GM12878 (cell line): ENCODE measurements at regions not wholly inside any gene's neighbourhood (a gene's known extent, or its start where the extent isn't known, plus 50 kb on each side); places are given as distances from the start of the nearest gene placed in this dataset.

Source experiments
- ATAC-seq: fragments of 200-7000 bp; cut with Tn5 transposase; 3 replicates; pipeline ENCODE4 v1.9.1; 2020; ENCODE audit warnings: mild to moderate bottlenecking, moderate library complexity
- BruUV-seq: library from RNA; stranded (reverse); fragments of 400-500 nt; replicated peaks from 2 replicates; lab custom pipeline; 2021; lab: Mats Ljungman, UMichigan
- CTCF ChIA-PET: fragments of 300-600 bp; sonication (Branson Sonifier 250); formaldehyde crosslinking; extraction: SDS; loops from one replicate; lab custom pipeline; 2021; ENCODE audit warnings: inconsistent platforms; lab: Yijun Ruan, JAX
- POLR2A ChIA-PET: fragments of 350-600 bp; formaldehyde crosslinking; extraction: SDS; loops from one replicate; lab custom pipeline; 2021; ENCODE audit warnings: inconsistent platforms; lab: Charles Lee
- RAD21 ChIA-PET: fragments of 300-600 bp; sonication (Branson Sonifier 250); formaldehyde crosslinking; loops from one replicate; lab custom pipeline; 2023; ENCODE audit warnings: antibody characterized with exemption; ENCODE audit not compliant: unreplicated experiment; lab: Charles Lee
- SMC1A ChIA-PET: fragments of 300-600 bp; sonication (Branson Sonifier 250); formaldehyde crosslinking; loops from one replicate; lab custom pipeline; 2023; ENCODE audit not compliant: unreplicated experiment, uncharacterized antibody; lab: Charles Lee
- DNase-seq: peaks from one replicate; pipeline ENCODE4 v3.0.0-alpha.2; 2011; ENCODE audit warnings: low read depth, low spot score
- FAIRE-seq: peaks from 3 replicates; lab custom pipeline; 2011; peaks lifted over from hg19 to GRCh38; lab: Jason Lieb, UNC
- H2AFZ ChIP-seq: 2 replicates; pipeline ENCODE4 v1.6.0; 2011; ENCODE audit warnings: low read depth, low read length, control low read depth; ENCODE audit not compliant: control insufficient read depth
- H3K27ac ChIP-seq: 2 replicates; pipeline ENCODE4 v1.5.1; 2011; ENCODE audit warnings: control low read depth; ENCODE audit not compliant: control insufficient read depth, insufficient read depth
- H3K27me3 ChIP-seq, 2 experiments: replicated peaks in 1 of 2; 2 replicates each; pipeline versions ENCODE4 v1.6.0 to v1.6.1; 2011; ENCODE audit warnings: low read length in 1 of 2; ENCODE audit not compliant: control insufficient read depth in 2 of 2, insufficient read depth in 2 of 2
- H3K36me3 ChIP-seq, 2 experiments: 2 replicates each; pipeline ENCODE4 v1.5.1; 2011; ENCODE audit warnings: low read length in 1 of 2; ENCODE audit not compliant: control insufficient read depth in 2 of 2, insufficient read depth in 2 of 2
- H3K4me1 ChIP-seq: 2 replicates; pipeline ENCODE4 v1.6.1; 2011; ENCODE audit warnings: mild to moderate bottlenecking, low read length, moderate library complexity, mixed read lengths; ENCODE audit not compliant: control insufficient read depth, insufficient read depth
- H3K4me2 ChIP-seq: 2 replicates; pipeline ENCODE4 v1.6.0; 2011; ENCODE audit warnings: control low read depth; ENCODE audit not compliant: control insufficient read depth, insufficient read depth
- H3K4me3 ChIP-seq: fragments of 200-600 bp; sonication (generic); 2 replicates; pipeline ENCODE4 v1.5.1; 2016
- H3K79me2 ChIP-seq: 2 replicates; pipeline ENCODE4 v1.6.0; 2011; ENCODE audit warnings: low read length; ENCODE audit not compliant: control insufficient read depth, insufficient read depth
- H3K9ac ChIP-seq: 2 replicates; pipeline ENCODE4 v1.8.0; 2011; ENCODE audit warnings: low read length, control low read depth, mixed read lengths; ENCODE audit not compliant: control insufficient read depth, insufficient read depth
- H3K9me3 ChIP-seq: replicated peaks from 3 replicates; pipeline ENCODE4 v1.5.1; 2011; ENCODE audit warnings: mild to moderate bottlenecking, low read length; ENCODE audit not compliant: control insufficient read depth, insufficient read depth
- H4K20me1 ChIP-seq: 2 replicates; pipeline ENCODE4 v1.6.0; 2011; ENCODE audit not compliant: control insufficient read depth, insufficient read depth
- IRF4 ChIP-seq: IDR thresholded peaks from 2 replicates; pipeline ENCODE4 v1.6.1; 2011; ENCODE audit warnings: low read depth, low read length
- NFXL1 ChIP-seq: fragments of 450-650 bp; IDR thresholded peaks from 2 replicates; pipeline ENCODE4 v1.6.1; 2017; ENCODE audit warnings: antibody characterized with exemption, mild to moderate bottlenecking, borderline replicate concordance
- NFYB ChIP-seq: IDR thresholded peaks from 2 replicates; pipeline ENCODE4 v1.6.1; 2011; ENCODE audit warnings: low read depth, mild to moderate bottlenecking, low read length, improper control_type of control experiment, moderate library complexity; ENCODE audit not compliant: insufficient read depth
- NR2F1 ChIP-seq: fragments of 450-650 bp; conservative IDR thresholded peaks from 2 replicates; pipeline ENCODE4 v1.6.1; 2017; ENCODE audit warnings: mild to moderate bottlenecking
- NRF1 ChIP-seq: conservative IDR thresholded peaks from 2 replicates; pipeline ENCODE4 v1.6.1; 2011; ENCODE audit warnings: mild to moderate bottlenecking, low read depth, low read length, improper control_type of control experiment
- SIX5 ChIP-seq: IDR thresholded peaks from 2 replicates; pipeline ENCODE4 v1.6.1; 2011; ENCODE audit warnings: mild to moderate bottlenecking, low read depth, low read length, moderate library complexity; ENCODE audit not compliant: severe bottlenecking
- WGBS: methylation state at CpG from one replicate; pipeline ENCODE4 v1.1.6; 2016; ENCODE audit warnings: low lambda C conversion rate; ENCODE audit not compliant: insufficient replicate concordance, insufficient coverage; ENCODE audit errors: missing lambda C conversion rate; 5-methylcytosine and 5-hydroxymethylcytosine counted together
- in situ Hi-C: fragments of 300-500 bp; cut with MboI; formaldehyde crosslinking; loops from 9 replicates; pipeline ENCODE4 v1.14.3; 2018; ENCODE audit warnings: mixed read lengths
- intact Hi-C: fragments of 100-400 bp; cut with micrococcal nuclease; formaldehyde crosslinking; loops from one replicate; pipeline ENCODE4 v1.14.2; 2022; ENCODE audit not compliant: unreplicated experiment
- TF ChIP-seq, protein P1 (sequence below): IDR thresholded peaks from 2 replicates; pipeline ENCODE4 v1.6.1; 2012; ENCODE audit warnings: low read length, inconsistent platforms
- TF ChIP-seq, protein P2 (sequence below), 3 experiments: IDR thresholded peaks in 2 of 3; conservative IDR thresholded peaks in 1 of 3; 2 replicates each; pipeline ENCODE4 v1.5.1; 2011; ENCODE audit warnings: low read depth in 3 of 3, low read length in 3 of 3, mild to moderate bottlenecking in 3 of 3, control low read depth in 2 of 3, moderate library complexity in 2 of 3, inconsistent platforms in 1 of 3, mixed read lengths in 1 of 3; ENCODE audit not compliant: control insufficient read depth in 2 of 3, insufficient read depth in 1 of 3; ENCODE audit errors: extremely low read depth in 1 of 3
- TF ChIP-seq, protein P3 (sequence below): IDR thresholded peaks from 2 replicates; pipeline ENCODE4 v1.6.1; 2011; ENCODE audit warnings: low read depth, low read length, improper control_type of control experiment, borderline replicate concordance
- TF ChIP-seq, protein P4 (sequence below): fragments of 450-650 bp; IDR thresholded peaks from 2 replicates; pipeline ENCODE4 v1.6.1; 2017; ENCODE audit warnings: mild to moderate bottlenecking, moderate library complexity

DNA sequence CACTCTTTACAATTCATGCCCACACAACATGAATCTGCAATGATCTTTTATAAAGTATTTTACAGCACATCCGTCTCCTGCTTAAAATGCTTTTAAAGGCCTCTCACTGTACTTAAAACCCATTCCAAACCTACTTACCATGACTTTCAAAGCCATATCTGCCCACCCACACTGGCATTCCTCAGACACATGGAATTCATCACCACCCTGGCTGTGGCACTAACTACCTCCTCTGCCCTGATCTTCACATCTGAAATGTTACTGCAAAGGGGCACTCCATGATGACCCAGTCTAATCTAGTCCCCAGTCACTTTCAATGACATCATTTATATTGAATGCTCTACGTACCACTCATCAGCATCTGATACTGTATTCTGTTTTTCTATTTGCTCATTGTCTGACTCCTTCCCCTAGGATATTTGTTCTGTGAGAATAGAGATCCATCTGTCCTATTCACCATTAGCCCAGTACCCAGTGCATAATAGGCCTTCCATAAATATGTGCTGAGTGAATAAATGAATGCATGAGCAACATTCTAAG is 193.2 kb upstream of the KIF2A start (continued):
- TF ChIP-seq NFXL1 = no peak

DNA sequence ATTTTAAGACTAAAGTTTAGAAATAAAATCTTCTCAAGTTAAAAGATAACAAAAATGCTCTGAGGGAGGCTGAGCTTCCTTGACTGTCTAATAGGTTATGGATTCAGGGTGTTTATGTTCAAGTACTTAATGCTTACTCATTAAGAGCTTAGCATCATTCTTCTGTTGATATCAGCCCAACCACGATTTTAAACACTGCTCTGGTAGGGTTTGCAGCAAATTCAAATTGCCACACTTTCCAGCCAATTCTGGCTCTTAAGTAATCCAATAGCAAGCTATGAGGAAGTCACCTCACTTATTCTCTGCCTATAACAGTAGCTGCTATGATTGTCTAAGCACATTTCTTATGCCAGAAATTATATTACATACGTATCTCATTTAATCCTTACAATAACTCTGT is 191.0 kb upstream of the KIF2A start:
- ChIA-PET CTCF (interaction anchor here (0.8 kb wide), 1 partner anchor 9 kb away, joined by 4 read pairs; no protein-coding TSS in a partner anchor), SMC1A (no interaction called here), POLR2A (no interaction called here), RAD21 (no interaction called here)
- H3K79me2 ChIP-seq = no peaks in the 10 kb centered on the region
- in situ Hi-C loops (no loop called here), intact Hi-C loops (no loop called here)
- no peak overlapping the region for H3K4me3 ChIP-seq
- H3K9me3 ChIP-seq = no peaks in the 10 kb centered on the region
- WGBS = 0% methylated on average over 2 of the region's 2 CpGs
- no peaks in the 10 kb centered on the region for H4K20me1 ChIP-seq
- FAIRE-seq (no peak), DNase-seq (no peak), ATAC-seq (no peak)
- no peak for TF ChIP-seq NFYB
- TF ChIP-seq NR2F1 = no peak
- TF ChIP-seq, protein P1, sequence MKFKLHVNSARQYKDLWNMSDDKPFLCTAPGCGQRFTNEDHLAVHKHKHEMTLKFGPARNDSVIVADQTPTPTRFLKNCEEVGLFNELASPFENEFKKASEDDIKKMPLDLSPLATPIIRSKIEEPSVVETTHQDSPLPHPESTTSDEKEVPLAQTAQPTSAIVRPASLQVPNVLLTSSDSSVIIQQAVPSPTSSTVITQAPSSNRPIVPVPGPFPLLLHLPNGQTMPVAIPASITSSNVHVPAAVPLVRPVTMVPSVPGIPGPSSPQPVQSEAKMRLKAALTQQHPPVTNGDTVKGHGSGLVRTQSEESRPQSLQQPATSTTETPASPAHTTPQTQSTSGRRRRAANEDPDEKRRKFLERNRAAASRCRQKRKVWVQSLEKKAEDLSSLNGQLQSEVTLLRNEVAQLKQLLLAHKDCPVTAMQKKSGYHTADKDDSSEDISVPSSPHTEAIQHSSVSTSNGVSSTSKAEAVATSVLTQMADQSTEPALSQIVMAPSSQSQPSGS = no peak
- TF ChIP-seq IRF4 = no peak
- TF ChIP-seq, protein P2, sequence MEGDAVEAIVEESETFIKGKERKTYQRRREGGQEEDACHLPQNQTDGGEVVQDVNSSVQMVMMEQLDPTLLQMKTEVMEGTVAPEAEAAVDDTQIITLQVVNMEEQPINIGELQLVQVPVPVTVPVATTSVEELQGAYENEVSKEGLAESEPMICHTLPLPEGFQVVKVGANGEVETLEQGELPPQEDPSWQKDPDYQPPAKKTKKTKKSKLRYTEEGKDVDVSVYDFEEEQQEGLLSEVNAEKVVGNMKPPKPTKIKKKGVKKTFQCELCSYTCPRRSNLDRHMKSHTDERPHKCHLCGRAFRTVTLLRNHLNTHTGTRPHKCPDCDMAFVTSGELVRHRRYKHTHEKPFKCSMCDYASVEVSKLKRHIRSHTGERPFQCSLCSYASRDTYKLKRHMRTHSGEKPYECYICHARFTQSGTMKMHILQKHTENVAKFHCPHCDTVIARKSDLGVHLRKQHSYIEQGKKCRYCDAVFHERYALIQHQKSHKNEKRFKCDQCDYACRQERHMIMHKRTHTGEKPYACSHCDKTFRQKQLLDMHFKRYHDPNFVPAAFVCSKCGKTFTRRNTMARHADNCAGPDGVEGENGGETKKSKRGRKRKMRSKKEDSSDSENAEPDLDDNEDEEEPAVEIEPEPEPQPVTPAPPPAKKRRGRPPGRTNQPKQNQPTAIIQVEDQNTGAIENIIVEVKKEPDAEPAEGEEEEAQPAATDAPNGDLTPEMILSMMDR (IDR thresholded peaks at IDR 0.05 in 2 of 3, conservative IDR thresholded peaks at IDR 0.05 in 1 of 3; ENCODE audit: control insufficient read depth in 2 of 3, extremely low read depth in 1 of 3, insufficient read depth in 1 of 3, low read depth in 3 of 3, low read length in 3 of 3) = no peak
- TF ChIP-seq, protein P3, sequence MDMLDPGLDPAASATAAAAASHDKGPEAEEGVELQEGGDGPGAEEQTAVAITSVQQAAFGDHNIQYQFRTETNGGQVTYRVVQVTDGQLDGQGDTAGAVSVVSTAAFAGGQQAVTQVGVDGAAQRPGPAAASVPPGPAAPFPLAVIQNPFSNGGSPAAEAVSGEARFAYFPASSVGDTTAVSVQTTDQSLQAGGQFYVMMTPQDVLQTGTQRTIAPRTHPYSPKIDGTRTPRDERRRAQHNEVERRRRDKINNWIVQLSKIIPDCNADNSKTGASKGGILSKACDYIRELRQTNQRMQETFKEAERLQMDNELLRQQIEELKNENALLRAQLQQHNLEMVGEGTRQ = no peak
- TF ChIP-seq, protein P4, sequence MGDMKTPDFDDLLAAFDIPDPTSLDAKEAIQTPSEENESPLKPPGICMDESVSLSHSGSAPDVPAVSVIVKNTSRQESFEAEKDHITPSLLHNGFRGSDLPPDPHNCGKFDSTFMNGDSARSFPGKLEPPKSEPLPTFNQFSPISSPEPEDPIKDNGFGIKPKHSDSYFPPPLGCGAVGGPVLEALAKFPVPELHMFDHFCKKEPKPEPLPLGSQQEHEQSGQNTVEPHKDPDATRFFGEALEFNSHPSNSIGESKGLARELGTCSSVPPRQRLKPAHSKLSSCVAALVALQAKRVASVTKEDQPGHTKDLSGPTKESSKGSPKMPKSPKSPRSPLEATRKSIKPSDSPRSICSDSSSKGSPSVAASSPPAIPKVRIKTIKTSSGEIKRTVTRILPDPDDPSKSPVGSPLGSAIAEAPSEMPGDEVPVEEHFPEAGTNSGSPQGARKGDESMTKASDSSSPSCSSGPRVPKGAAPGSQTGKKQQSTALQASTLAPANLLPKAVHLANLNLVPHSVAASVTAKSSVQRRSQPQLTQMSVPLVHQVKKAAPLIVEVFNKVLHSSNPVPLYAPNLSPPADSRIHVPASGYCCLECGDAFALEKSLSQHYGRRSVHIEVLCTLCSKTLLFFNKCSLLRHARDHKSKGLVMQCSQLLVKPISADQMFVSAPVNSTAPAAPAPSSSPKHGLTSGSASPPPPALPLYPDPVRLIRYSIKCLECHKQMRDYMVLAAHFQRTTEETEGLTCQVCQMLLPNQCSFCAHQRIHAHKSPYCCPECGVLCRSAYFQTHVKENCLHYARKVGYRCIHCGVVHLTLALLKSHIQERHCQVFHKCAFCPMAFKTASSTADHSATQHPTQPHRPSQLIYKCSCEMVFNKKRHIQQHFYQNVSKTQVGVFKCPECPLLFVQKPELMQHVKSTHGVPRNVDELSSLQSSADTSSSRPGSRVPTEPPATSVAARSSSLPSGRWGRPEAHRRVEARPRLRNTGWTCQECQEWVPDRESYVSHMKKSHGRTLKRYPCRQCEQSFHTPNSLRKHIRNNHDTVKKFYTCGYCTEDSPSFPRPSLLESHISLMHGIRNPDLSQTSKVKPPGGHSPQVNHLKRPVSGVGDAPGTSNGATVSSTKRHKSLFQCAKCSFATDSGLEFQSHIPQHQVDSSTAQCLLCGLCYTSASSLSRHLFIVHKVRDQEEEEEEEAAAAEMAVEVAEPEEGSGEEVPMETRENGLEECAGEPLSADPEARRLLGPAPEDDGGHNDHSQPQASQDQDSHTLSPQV = no peak
- no peak for TF ChIP-seq NRF1
- no peak for TF ChIP-seq SIX5
- H3K27ac ChIP-seq = no peak overlapping the region
- H3K4me1 ChIP-seq = no peaks in the 10 kb centered on the region
- BruUV-seq = no TSS peak
- H3K27me3 ChIP-seq = no peaks in the 10 kb centered on the region; a peak in 1 of 4 replicates
- no peak overlapping the region for H2AFZ ChIP-seq
- no peak overlapping the region for H3K4me2 ChIP-seq
- no peak overlapping the region for H3K9ac ChIP-seq
- H3K36me3 ChIP-seq = no peaks in the 10 kb centered on the region
